ENCODE measurements at regions not wholly inside any gene's neighbourhood (a gene's known extent, or its start where the extent isn't known, plus 50 kb on each side); places are given as distances from the start of the nearest gene placed in this dataset.

DNA sequence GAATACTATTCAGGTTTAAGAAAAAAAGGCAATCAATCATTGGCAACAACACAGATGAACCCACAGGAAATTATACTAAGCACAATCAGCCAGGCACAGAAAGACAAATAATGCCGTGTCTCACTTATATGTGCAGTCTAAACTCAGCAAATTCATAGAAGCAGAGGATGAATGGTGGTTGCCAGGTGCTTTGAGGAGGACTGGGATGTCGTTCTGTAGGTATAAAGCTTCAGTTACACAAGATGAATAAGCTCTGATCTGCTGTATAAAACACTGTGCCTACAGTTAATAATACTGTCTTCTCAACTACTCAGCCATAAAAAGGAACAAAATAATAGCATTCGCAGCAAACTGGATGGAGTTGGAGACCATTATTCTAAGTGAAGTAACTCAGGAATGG, 324.8 kb upstream of the HSFY2 start:
- Mint-ChIP-seq H3K27me3 (ENCODE audit: low read depth in 2 of 2) (peaks cover 0 to 4% of the 10 kb centered on the region in 2 donors), H3K36me3 (no peaks in the 10 kb centered on the region), H3K27ac (no peak overlapping the region), H3K9me3 (peaks cover 0 to 4% of the 10 kb centered on the region in 2 donors), H3K4me1 (no peaks in the 10 kb centered on the region), H3K4me3 (no peak overlapping the region)
- TF ChIP-seq, protein P1, sequence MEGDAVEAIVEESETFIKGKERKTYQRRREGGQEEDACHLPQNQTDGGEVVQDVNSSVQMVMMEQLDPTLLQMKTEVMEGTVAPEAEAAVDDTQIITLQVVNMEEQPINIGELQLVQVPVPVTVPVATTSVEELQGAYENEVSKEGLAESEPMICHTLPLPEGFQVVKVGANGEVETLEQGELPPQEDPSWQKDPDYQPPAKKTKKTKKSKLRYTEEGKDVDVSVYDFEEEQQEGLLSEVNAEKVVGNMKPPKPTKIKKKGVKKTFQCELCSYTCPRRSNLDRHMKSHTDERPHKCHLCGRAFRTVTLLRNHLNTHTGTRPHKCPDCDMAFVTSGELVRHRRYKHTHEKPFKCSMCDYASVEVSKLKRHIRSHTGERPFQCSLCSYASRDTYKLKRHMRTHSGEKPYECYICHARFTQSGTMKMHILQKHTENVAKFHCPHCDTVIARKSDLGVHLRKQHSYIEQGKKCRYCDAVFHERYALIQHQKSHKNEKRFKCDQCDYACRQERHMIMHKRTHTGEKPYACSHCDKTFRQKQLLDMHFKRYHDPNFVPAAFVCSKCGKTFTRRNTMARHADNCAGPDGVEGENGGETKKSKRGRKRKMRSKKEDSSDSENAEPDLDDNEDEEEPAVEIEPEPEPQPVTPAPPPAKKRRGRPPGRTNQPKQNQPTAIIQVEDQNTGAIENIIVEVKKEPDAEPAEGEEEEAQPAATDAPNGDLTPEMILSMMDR (IDR thresholded peaks at IDR 0.05), result no peak
- intact Hi-C loops (cut with micrococcal nuclease), result no loop called here
- Histone ChIP-seq H3K27ac (ENCODE audit: low read length) (no peak overlapping the region), H3K36me3 (ENCODE audit: control insufficient read depth, insufficient read depth, low read length) (no peaks in the 10 kb centered on the region), H3K4me1 (ENCODE audit: control insufficient read depth, insufficient read depth, low read length) (no peaks in the 10 kb centered on the region), H3K4me3 (ENCODE audit: low read length) (no peak overlapping the region), H3K27me3 (ENCODE audit: control insufficient read depth, insufficient read depth, low read length) (no peaks in the 10 kb centered on the region), H3K9me3 (ENCODE audit: control insufficient read depth, insufficient read depth, low read length) (no peaks in the 10 kb centered on the region)
- ATAC-seq (no peak), DNase-seq (no peak)
- WGBS (ENCODE audit: insufficient coverage), result no CpG with 5 or more reads among the region's 3 CpGs

DNA sequence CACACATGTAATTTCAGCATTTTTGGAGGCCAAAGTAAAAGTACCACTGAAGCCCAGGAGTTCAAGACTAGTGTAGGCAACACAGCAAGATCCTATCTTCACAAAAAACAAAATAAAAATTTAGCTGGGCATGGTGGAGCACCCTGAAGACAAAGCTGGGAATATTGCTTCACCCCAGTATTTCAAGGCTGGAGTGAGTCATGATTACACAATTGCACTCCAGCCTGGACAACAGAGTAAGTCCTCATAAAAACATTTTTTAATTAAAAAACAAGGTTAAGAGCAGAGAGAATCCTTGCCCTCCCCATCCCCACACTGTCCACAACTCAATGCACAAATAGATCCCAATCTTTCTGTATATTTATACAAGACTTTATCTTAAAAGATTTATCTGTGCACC, 321.9 kb upstream of the HSFY2 start:
- intact Hi-C loops (cut with micrococcal nuclease), result no loop called here
- H3K27ac Mint-ChIP-seq, result no peak overlapping the region

DNA sequence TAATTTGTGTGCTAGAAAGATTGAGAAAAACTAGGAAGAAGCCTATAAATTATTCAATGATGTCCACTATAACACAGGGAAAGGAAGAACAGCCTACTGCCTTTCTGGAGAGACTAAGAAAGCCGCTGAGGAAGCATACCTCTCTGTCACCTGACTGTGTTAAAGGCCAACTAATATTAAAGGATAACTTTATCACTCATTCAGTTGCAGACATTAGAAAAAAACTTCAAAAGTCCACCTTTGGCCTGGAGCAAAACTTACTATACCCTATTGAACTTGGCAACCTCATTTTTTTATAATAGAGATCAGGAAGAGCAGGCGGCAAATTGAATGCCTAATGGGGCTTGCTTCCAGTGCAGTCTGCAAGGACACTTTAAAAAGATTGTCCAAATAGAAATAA, 309.5 kb upstream of the HSFY2 start:
- H3K27ac Mint-ChIP-seq, result no peak overlapping the region
- Histone ChIP-seq H3K9me3 (ENCODE audit: control insufficient read depth, insufficient read depth, low read length) (no peaks in the 10 kb centered on the region), H3K4me1 (ENCODE audit: control insufficient read depth, insufficient read depth, low read length) (peaks cover 3% of the 10 kb centered on the region), H3K27me3 (ENCODE audit: control insufficient read depth, insufficient read depth, low read length) (no peaks in the 10 kb centered on the region), H3K27ac (ENCODE audit: low read length) (no peak overlapping the region), H3K36me3 (ENCODE audit: control insufficient read depth, insufficient read depth, low read length) (no peaks in the 10 kb centered on the region), H3K4me3 (ENCODE audit: low read length) (no peak overlapping the region)
- no peaks in the 10 kb centered on the region for H3K36me3 Mint-ChIP-seq
- no peaks in the 10 kb centered on the region for H3K27me3 Mint-ChIP-seq (ENCODE audit: low read depth in 2 of 2)
- H3K9me3 Mint-ChIP-seq, result no peaks in the 10 kb centered on the region
- 63% methylated on average over 1 of the region's 2 CpGs for WGBS (ENCODE audit: insufficient coverage)
- intact Hi-C loops (cut with micrococcal nuclease), result no loop called here
- TF ChIP-seq, protein P1 (IDR thresholded peaks at IDR 0.05), result no peak
- no peaks in the 10 kb centered on the region for H3K4me1 Mint-ChIP-seq
- H3K4me3 Mint-ChIP-seq, result no peak overlapping the region
- DNase-seq (no peak), ATAC-seq (no peak)

More for the DNA sequence above, 321.9 kb upstream of the HSFY2 start:
- no peak overlapping the region for H3K4me3 Mint-ChIP-seq
- peaks cover 0 to 4% of the 10 kb centered on the region in 2 donors for H3K9me3 Mint-ChIP-seq
- no peak overlapping the region for H3K4me3 ChIP-seq (ENCODE audit: low read length)
- H3K27me3 Mint-ChIP-seq (ENCODE audit: low read depth in 2 of 2), result peaks cover 0 to 5% of the 10 kb centered on the region in 2 donors
- H3K27ac ChIP-seq (ENCODE audit: low read length), result no peak overlapping the region
- H3K4me1 ChIP-seq (ENCODE audit: control insufficient read depth, insufficient read depth, low read length), result no peaks in the 10 kb centered on the region
- ATAC-seq (no peak), DNase-seq (no peak)
- TF ChIP-seq, protein P1 (IDR thresholded peaks at IDR 0.05), result no peak
- H3K36me3 ChIP-seq (ENCODE audit: control insufficient read depth, insufficient read depth, low read length), result no peaks in the 10 kb centered on the region
- H3K36me3 Mint-ChIP-seq, result no peaks in the 10 kb centered on the region
- H3K9me3 ChIP-seq (ENCODE audit: control insufficient read depth, insufficient read depth, low read length), result no peaks in the 10 kb centered on the region
- no peaks in the 10 kb centered on the region for H3K27me3 ChIP-seq (ENCODE audit: control insufficient read depth, insufficient read depth, low read length)
- H3K4me1 Mint-ChIP-seq, result no peaks in the 10 kb centered on the region

DNA sequence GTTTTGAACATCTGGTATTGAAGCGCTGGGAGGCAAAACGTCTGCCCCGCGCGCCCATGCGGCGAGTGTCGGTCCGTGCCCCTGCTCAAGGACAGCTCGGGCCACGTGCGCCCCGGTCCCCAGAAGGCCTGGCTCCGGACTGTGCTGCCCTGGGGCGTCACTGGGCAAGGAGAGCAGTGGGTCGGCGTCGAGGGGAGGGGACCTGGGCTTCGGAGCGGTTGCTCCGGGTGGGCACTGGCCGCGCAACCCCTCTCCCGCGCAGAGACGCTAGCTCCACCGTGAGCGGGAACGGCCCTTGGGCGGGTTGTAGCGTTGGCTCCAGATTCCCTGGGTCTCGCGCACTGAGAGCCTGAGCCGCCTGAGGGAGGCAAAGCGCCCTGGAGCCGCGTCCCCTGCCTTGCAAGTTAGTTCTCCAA, 304.2 kb upstream of the HSFY2 start:
- H3K4me3 ChIP-seq (ENCODE audit: low read length), result peak overlapping the region; percentile 48
- no peaks in the 10 kb centered on the region for H3K9me3 ChIP-seq (ENCODE audit: control insufficient read depth, insufficient read depth, low read length)
- H3K36me3 ChIP-seq (ENCODE audit: control insufficient read depth, insufficient read depth, low read length), result no peaks in the 10 kb centered on the region
- Mint-ChIP-seq H3K4me3 (no peak overlapping the region), H3K27ac (peak overlapping the region in 1 of 2 donors; percentile 82), H3K4me1 (peaks cover 0 to 9% of the 10 kb centered on the region in 2 donors), H3K36me3 (no peaks in the 10 kb centered on the region), H3K27me3 (ENCODE audit: low read depth in 2 of 2) (no peaks in the 10 kb centered on the region), H3K9me3 (no peaks in the 10 kb centered on the region)
- no peak overlapping the region for H3K27ac ChIP-seq (ENCODE audit: low read length)
- TF ChIP-seq, protein P1 (IDR thresholded peaks at IDR 0.05), result no peak
- H3K27me3 ChIP-seq (ENCODE audit: control insufficient read depth, insufficient read depth, low read length), result no peaks in the 10 kb centered on the region
- intact Hi-C loops (cut with micrococcal nuclease), result no loop called here
- 13% methylated on average over 37 of the region's 37 CpGs for WGBS (ENCODE audit: insufficient coverage)
- ATAC-seq (peak in 2 of 3 donors; percentile 12 to 32), DNase-seq (peak; percentile 14 to 34)
- peaks cover 12% of the 10 kb centered on the region for H3K4me1 ChIP-seq (ENCODE audit: control insufficient read depth, insufficient read depth, low read length)
